NCI-H187 treated with DMSO at 0.1 percent for 48 hours (cell line): ENCODE measurements at regions not wholly inside any gene's neighbourhood (a gene's known extent, or its start where the extent isn't known, plus 50 kb on each side); places are given as distances from the start of the nearest gene placed in this dataset.

Source experiments
- DNase-seq: peaks from one replicate; lab custom pipeline; 2025; lab: John Stamatoyannopoulos, UW

DNA sequence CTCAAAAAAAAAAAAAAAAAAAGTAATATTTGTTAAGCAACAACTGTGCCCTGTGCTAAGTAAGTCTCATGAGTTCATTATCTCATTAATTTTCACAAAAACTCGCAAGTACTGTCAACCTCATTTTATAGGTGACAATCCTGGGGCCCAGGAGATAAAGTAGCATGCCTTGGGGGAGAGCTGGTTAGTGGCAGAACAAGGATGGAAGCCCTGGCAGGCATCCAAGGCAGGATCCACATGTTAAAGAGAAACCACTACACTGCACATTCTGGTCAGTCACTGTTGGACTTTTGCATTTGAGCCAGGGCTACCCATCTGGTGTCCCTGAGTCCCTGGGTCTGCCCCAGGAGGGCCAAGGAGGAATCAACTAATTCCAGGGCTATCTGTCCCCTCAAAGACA lies 54.6 kb downstream of the ZFP36L2 start:
- DNase-seq, result no peak

DNA sequence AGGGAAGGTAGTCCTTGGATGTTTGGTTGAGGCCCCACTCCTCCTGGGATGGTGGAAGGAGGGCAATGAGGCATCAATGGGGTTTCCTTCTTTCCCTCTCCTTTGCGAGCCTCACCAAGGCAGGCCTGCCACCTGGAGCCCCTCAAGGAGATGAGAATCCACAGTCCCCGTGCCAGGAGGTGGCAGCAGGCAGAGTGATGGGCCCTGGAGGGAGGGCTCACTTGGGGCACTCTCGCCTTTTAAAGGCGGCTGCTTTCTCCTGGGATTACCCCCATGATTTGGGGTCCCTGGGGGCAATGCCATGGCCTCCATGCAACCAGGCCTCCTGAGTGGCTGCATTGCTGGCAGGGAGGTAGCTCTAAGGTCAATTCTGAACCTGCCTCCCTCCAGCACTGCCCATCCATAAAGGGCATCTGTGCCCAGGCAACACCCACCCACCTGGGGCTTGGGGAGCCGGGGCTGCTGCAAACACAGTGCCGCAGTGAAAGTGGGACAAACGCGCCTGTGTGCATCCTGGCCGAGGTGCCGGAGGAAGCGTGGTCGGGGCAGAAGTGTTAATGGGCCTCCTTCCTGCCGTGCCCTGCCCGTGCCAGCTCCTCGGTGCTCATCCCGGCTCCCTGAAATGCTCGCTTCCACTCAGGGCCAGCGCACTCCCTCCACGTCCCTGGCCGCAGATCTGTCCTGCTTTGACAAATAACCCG lies 55.9 kb downstream of the ZFP36L2 start:
- DNase-seq, result no peak

DNA sequence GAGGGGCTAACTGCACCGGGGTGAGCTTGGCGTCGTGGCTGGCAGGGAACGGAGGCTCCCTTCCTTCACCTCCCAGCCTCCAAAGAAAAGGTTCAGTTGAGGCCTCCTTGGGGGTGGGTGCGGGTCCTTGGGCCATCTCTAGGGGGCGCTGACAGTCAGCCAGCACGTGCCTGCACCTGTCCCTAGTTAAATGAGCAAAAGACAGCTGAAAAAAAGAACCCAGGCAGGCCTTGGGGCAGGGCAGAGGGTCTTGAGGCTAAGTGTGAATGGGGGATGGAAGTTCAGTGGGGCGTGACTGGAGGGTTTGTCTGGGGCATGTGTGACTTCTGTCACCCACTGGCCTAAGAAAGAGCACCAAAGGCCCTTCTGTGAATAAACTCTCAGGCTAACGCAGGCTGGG lies 56.4 kb downstream of the ZFP36L2 start:
- DNase-seq, result no peak

DNA sequence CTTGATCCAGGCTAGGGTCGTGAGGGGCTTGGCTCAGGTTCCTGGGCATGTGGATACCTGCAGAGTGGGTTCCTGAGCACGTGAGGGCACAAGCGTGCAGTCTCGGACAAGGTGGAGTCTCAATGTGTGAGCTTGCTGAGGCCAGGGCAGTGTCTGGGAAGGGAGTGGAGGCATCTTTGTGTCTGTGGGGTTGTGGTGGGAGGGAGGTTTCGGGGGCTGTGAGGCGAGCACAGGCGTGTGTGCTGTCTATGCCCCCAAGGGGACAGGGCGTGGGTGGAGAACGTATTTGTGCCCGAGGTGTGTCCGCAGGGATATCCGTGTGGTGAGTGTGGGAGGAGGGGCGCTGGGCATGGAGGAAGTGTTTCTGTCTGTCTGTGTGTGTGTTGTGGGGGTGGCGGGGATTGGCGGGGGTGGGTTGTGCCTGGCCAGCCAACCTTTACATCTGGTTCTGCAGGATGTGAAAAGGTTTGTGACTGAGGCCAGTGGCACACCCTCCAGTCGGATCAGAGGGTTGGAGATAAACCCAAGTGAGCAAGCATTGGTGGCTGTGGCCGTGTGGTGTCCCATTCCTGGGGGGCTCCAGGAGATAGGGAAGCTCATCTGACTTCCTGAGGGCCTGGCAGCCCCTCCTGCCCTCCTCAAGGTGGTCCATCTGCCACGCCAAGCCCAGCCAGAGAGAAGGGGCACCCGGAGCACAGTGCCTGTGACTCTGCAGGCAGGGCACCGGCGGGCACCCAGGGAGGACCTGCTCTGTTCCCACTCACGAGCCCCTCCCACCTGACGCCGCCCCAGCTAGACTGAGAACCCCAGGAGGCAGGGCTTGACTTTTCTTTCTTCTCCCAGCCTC lies 57.1 kb downstream of the ZFP36L2 start:
- no peak for DNase-seq

DNA sequence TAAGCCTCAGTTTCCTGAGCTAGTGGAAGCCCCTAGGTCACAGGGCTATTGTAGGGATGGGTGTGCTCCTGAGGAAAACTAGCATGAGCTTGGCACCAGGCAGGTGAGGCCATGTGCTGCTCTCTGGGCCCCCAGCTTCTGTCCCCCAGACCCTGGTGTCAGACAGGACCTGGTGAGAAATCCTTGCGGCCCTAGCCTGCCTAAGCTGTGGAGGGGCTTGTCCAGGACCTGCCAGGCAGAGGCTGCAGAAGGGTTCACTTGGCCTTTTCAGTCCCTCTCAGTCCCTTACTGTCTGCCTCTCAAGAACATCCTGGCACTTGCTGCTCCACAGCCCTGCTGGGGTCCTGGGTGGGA lies 58.4 kb downstream of the ZFP36L2 start:
- no peak for DNase-seq

DNA sequence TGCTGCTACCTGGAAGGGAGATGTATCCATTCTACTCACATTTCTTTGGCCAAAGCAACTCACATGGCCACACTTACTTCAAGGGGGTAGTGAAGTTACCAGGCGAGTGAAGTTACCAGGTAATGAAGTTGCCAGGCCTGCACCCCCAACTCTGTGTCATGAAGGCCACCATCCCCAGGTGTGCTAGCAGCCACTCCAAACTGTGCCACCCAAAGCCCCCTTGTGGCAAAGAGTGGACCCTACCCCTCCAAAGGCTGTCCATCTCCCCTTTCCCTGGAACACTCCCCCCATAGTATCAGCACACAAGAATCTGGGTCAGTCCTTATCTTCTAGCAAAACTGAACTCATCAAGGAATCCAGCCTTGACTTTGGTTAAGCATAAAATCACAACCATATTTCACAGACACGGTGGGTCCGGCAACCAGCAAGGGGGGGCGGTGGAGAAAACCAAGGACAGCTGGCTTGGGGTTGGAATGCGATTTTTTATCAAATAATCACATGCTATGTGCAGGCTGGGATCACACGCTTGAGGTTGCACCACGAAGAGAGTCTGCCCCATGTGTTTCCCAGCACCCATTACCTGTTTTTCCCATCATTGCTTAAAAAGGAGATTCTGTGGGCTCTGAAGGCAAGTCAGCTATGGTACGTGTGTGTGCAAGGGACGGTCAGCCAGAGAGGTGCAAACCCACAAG lies 60.9 kb downstream of the ZFP36L2 start:
- DNase-seq, result no peak

DNA sequence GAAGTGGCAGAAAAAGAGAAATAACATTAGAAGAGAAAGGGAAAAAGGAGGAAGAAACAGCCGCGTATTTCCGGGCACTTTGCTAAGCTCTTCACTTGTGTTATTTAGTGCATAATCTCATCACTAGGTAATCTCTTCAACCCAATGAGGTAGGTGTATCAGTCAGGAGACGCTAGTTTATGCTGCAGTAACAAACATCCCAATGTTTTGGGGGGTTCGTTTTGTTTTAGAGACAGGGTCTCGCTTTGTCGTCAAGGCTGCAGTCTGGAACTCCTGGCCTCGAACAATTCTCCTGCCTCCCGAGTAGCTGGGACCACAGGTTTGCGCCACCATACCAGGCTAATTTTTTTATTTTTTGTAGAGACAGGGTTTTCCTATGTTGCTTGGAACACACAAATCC lies 61.7 kb downstream of the ZFP36L2 start:
- no peak for DNase-seq

DNA sequence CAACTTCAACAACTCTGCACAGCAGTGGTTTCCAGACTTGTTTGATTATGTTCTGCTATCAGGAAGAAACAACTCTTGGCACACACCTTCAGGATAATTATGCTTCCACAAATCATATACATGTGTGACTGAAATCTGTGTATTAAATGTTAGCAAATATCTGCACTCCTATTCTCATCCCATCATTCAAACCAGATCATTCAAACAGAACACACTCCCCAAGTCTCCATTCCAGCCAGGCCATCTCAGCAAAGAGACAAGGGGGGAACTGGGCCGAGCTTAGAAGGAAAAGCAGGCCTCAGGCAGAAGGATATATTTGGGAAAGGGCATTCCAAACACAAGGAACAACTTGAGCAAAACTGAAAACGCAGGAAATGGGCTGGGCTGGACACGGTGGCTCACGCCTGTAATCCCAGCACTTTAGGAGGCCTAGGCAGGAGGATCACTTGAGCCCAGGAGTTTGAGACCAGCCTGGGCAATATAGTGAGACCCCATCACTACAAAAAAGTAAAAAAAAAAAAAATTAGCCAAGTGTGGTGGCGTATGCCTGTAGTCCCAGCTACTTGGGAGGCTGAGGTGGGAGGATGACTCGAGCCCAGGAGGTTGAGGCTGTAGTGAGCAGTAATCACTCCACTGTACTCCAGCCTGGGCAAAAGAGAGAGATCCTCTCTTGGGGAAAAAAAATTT lies 62.7 kb downstream of the ZFP36L2 start:
- DNase-seq, result no peak

DNA sequence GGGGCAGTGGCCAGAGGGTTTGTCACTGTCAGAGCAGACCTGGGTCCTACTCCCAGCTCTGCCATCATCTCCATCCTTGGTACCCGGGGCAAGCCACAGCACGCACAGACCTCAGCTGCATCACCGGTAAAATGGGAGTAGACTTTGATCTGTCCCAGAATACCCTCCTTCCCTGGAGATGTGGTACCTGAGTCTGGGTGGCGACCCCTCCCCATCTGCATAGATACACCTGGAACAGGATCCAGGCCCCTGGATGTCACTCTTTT lies 64.0 kb downstream of the ZFP36L2 start:
- no peak for DNase-seq

DNA sequence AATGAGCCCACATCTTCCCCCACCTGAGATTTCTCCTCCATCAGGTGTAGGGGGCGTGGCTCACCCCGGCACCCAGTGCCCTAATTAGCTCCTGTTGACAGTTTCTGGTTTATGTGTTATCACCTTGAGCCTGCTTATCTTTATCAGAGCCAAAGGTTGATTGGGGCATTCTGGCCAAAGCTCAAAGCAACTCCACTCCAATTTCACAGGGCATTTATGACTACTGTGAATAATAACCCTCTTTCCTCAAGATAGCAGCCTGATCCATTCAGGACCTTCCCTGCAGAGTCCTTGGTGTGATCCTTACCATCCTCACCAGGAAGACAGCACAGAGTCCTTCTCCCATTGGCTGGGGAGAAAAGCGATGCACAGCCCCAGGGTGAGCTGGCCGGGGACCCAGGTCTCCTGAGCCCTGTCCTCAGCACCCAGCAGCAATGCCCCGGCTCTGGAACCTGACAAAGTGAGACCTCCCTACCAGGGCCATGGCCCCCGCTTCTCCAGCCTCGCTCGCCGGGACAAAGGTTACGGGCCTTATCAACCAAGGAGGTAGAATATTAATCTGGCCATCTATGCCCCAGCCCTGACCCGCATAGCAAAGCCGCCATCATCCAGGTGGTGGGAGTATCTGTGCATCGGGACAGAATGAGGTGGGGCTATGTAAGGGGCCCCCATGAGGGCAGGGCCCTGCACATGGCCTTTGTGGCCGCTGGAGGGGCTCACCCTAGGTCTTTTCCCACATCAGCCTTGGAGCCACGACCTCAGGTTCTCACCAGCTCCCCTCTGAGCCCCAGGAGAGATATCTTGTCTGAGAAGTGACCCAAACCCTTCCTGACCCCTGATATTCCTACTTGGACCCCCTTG lies 64.5 kb downstream of the ZFP36L2 start:
- DNase-seq, result no peak

DNA sequence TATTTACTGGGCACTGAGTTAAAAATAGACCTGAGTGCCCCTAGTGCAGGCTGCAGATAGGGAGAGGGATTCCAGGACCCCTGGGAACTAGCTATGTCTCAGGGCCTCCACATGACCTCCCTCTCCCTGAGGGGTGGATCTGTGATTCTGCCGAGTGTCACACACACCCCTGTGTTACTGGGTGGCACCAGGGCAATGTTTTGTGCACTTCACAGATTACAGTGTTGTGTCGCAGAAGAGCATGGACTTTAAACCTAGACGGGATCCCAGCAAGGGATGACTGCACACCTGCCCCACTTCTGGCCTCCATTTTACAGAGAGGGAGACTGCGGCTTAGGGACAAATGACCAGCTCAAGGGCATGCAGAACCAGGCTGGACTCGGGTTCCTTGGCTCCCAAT lies 65.6 kb downstream of the ZFP36L2 start:
- DNase-seq, result no peak

DNA sequence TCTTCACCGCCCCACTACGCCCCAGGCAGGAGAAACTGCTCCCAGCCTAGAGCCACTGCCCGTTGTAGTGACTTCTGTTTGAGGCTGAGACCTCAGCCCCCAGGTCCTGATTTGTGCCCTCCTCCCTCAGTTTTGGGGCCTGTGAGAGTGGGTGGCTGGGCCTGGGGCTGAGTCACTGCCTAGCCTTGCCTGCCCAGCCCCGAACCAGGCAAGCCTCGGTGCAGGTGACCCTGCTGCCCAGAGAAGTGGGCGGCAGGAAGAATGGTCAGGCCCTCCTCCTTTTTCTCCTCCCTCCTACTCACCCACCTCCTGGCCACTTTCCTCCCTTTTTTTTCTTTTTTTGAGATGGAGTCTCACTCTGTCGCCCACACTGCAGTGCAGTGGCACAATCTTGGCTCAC lies 66.6 kb downstream of the ZFP36L2 start:
- no peak for DNase-seq

DNA sequence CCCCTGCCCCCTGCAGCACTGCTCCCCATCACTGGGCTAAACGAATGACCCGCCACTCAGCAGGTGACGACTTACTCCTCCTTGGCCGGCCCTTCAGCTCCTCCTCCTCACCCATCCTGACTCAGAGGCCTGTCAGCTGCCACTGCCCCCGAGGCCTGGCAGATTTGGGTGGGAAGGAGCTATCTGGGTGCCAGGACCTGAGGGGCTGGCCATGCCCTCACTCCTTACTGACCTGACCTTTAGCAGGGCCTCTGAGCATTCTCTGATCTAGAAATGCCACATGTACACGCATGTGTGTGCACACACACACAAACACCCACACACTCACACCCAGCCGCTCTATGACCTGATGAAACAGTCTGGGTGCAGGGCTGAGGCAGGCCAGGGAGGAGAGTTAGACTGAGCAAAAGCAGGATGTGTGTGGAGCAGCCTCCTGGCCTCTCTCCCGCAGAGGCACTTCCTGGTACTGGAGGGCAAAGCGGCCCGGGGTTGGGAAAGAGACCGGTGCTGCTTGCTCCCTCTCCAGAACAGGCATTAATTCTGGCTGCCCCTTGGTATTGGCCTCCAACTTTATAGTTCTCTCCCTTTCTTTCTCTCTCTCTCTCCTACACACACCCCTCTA lies 68.0 kb downstream of the ZFP36L2 start:
- no peak for DNase-seq

DNA sequence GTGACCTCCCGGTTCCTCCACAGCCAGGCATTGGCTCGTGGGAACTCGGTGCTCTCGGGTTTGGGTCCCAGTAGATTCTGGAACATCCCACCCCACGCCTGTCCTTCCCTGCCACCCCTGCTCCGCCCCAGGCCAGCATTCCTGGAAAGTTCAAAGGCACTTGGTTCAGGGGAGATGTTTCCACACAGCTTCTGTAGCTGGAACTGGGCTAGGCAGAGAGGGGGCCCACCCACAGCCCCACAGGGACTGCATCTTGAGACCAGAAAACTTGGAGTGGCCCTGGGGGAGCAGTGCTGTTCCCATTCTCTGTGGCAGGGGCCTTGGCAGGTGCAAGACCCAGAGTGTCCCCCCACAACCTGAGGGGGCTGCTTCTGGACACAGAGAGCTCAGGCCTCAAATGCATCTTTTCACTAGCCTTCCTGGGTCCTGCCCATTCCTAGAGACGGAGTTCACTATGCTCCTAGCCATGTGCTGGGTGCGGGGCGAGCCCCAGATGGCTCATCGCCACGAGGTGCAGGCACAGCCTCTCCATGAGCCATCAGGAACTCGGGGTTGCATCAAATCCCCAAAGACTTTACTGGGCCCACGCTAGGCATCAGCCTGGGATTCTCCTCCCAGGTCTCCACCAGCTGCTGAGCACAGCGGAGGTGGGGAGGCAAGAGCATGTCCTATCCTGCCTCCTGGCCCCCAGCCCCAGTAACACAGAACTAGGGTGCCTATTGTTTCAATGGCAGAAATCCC lies 68.7 kb downstream of the ZFP36L2 start:
- DNase-seq, result no peak

DNA sequence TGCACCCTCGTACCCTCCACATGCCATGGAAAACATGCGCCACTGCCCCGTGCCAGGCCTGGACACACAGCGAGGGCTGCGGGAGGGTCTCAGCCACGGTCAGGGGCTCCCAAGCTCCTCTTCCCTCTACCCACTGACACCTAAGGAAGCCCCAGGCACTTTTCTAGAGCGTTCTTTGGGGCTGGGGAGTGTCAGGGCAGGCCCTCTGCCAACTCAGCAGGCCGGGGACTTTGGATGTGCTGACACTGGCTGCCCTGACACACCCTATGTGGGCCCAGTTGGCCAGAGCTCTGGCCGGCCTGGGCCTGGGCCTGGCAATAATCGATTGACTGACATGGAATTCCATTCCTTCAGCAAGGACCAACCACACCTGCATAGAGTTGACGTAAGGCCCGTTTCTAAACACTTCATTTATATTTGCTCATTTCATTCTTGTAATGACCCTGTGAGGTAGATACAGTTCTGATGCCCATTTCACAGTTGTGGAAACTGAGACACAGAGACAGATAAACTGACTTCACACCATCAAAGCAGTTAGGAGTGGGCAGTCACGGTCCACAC lies 70.5 kb downstream of the ZFP36L2 start:
- DNase-seq, result no peak

DNA sequence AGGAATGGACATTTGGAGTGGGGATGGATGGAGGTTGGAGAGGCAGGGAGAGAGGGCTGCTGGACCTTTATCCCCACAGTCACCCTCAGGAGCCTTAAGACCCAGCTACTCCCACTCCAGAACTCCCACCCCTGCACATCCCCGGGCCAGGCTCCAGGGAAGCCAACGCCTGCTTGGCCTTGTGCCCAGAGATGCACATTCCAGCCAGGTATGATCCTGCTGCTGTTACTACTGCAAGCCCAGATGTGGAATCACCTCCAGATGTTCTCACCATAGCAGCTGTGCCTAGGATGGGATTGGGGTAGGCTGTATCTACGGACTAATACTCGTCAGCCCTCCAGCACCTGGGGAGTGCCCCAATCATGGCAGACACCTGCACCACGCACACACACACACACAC lies 71.7 kb downstream of the ZFP36L2 start:
- DNase-seq, result no peak

DNA sequence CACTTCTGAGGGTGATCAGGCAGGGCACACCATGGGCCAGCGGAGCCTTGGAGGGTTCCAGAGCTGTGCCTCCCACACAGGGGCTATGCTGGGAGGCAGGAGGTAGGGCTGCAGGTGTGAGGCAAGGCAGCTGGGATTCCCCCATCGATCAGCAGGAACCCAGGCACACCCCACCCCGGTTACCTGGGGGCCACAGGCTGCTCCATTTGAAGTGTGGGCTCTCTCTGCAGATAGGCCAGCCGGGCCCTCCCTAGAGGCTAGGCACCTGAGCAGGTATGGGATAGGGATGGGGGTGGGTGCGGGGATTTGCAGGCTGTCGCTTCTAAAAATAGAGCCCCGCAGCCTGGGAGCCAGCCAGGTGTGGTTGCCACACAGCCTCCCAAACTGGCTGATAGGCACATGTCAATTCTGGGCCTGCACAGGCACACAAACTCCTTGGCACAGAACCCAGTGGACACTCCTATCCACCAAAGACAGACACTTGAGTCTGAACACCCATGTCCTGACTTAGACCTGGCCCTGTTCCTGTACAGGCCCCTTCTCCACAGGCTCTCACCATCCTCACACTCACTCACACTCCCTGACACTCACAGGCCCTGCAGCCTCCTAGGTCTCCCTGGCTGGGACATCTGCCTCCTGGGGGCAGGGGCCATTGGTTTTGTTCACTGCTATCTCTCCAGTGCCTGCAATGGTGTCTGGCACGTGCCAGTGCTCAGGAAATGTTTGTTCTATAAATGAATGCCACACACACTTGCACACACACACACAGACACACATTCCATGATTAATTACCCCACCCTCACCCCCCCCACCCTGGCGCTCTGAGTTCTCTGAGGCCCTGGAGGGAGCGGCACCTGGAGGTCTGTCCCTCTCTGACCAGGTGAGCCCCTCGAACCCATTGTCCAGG lies 73.4 kb downstream of the ZFP36L2 start:
- DNase-seq, result no peak

DNA sequence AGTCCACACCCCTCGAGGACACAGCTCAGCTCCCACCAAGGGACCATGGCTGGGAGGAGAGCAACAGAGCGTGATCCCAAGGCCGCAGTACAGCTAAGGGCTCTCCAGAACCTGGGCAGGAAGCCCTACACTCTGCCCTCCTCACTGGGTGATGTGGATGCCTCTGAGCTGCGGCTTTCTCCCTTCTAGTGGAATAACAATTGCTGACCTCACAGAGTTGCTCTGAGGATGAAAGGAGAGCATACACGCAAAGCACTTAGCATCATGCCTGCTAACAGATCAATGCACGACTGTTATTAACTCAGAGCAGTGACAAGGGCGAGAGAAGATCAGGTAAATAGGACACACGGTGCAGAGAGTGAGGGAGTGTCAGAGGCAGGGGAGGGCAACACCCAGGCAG lies 74.2 kb downstream of the ZFP36L2 start:
- no peak for DNase-seq

DNA sequence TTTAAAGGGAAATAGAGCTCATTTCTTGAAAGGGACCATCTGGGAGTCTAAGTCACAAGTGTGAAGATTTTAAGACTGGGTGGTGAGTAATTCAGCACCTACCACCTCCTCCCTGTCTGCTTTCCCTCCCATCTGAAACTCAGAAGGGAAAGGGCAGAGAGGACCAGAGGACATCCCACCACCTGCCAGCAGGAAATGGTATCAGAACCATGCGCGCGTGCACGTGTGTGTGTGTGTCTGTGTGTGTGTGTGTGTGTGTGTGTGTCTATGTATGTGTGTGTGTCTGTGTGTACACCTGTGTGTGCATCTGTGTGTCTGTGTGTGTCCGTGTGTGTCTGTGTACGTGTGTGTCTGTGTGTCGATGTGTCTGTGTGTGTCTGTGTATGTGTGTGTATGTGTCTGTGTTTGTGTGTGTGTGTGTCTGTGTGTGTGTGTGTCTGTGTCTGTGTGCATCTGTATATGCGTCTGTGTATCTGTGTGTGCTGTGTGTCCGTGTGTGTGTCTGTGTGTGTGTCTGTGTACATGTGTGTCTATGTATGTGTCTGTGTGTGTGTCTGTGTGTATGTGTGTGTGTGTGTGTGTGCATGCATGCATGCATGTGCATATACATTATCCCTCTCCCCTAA lies 76.8 kb downstream of the ZFP36L2 start:
- DNase-seq, result no peak
